ENCODE measurements at regions not wholly inside any gene's neighbourhood (a gene's known extent, or its start where the extent isn't known, plus 50 kb on each side); places are given as distances from the start of the nearest gene placed in this dataset.

DNA sequence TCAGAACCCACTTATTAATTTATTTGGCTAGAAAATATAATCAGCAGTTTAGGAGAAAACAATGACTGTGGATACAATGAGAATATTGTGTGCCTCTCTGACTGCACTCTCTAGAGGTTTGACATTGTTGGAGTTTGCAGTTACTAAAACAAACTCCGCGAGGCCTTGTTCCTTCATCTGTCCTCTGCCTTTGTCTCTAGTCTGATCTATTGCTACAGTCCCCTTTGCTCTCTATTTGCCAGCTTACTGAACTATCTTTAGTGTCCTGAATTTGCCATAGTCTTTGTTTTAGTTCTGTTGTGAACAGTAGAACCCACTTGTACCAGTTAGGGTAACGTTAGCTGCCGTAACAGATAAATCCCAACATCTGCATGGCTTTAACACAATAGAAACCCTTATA is 81.4 kb upstream of the RPS6KA3 start:
- DNase-seq (ENCODE audit: low read depth, low spot score), result no peak

DNA sequence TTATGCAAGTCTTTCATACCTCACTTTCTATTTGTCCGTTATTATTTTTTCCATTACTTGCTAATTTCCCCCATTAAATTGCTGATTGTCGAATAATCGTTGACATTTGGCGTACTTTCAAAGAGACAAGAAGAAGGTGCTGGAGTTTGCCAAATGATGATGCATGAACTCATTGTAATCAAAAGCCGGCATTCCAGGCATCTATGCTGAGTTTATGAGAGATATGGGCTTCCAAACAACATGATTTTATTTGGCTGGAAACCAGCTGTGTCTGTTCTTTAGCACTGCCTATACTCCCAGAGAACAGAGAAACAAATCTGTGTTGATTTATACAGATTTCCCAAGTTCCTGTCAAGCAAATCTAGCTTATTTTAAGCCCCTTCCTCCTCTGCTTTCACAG is 80.8 kb upstream of the RPS6KA3 start:
- no peak for DNase-seq (ENCODE audit: low read depth, low spot score)

- DNase-seq (ENCODE audit: low read depth, low spot score), result no peak
These were observed 67.0 kb upstream of the RPS6KA3 start for GRCh38 chrX:20333672-20334071.

- no peak for DNase-seq (ENCODE audit: low read depth, low spot score)
These were observed 63.8 kb upstream of the RPS6KA3 start for GRCh38 chrX:20330545-20330944.

- no peak for DNase-seq (ENCODE audit: low read depth, low spot score)
These were observed 62.7 kb upstream of the RPS6KA3 start for GRCh38 chrX:20329435-20329834.

GRCh38 chrX:20325786-20326388 is 59.2 kb upstream of the RPS6KA3 start:
- no peak for DNase-seq (ENCODE audit: low read depth, low spot score)

GRCh38 chrX:20322887-20323286 is 56.2 kb upstream of the RPS6KA3 start:
- DNase-seq (ENCODE audit: low read depth, low spot score), result no peak

GRCh38 chrX:20320461-20321159 is 53.9 kb upstream of the RPS6KA3 start:
- no peak for DNase-seq (ENCODE audit: low read depth, low spot score)

DNA sequence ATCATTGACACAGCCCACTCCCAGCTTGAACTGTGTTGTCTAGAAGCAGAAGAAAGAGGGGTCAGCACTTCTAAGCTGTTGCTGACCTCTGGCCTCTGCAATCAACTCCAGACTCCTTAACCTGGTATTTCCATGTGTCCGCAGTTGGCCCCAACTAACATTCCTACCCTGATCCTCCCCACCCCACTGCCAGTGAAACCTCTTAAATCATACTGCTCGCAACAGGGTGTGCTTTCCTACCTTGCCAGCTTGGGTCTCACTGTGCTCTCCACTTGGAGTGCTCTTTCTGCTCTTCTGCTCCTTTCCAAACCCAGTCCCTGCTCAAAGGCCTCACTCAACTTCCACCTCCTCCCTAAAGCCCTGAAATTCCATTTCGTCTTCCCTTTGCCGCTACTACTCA is 52.3 kb upstream of the RPS6KA3 start:
- no peak for DNase-seq (ENCODE audit: low read depth, low spot score)

GRCh38 chrX:20317873-20318272 is 51.2 kb upstream of the RPS6KA3 start:
- DNase-seq (ENCODE audit: low read depth, low spot score), result no peak

All from pulmonary artery endothelial cell (primary cell).